Coronary artery (tissue), 2 donors: ENCODE measurements at regions not wholly inside any gene's neighbourhood (a gene's known extent, or its start where the extent isn't known, plus 50 kb on each side); places are given as distances from the start of the nearest gene placed in this dataset.

Experiments
- DNase-seq: peaks from one replicate; pipeline ENCODE4 v3.0.0-alpha.2; 2017; ENCODE audit warnings: low spot score
- H3K27ac ChIP-seq, 2 donors: fragments of 200-600 bp; sonication (generic); one replicate each; pipeline ENCODE4 v1.5.1; 2016 to 2019
- H3K4me3 ChIP-seq: fragments of 200-600 bp; sonication (generic); 2 replicates; pipeline ENCODE4 v1.5.1; 2016; ENCODE audit warnings: mild to moderate bottlenecking, moderate library complexity
- TF ChIP-seq, protein P1 (sequence below): fragments of 200-600 bp; sonication (generic); IDR thresholded peaks from one replicate; pipeline ENCODE4 v1.5.1; 2019; ENCODE audit warnings: antibody characterized with exemption

DNA sequence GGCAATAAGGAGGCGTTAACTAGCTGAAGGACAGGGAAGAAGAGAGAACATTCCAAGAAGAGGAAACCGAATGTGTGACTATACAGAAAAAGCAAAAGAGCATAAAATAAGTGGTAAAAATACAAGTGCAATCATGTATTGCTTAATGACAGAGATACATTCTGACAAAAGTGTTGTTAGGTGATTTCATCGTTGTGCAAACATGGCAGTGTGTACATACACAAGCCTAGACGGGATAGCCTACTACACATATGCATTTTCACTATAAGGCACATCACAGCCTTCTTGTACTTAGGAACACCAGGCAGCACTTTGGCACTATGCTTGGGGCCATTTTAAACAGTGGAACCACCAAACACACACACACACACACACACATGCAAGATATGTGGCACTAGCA, 299.3 kb downstream of the BCAT1 start:
- Histone ChIP-seq H3K4me3 (no peak overlapping the region), H3K27ac (no peak overlapping the region)
- no peak for DNase-seq
- TF ChIP-seq, protein P1, sequence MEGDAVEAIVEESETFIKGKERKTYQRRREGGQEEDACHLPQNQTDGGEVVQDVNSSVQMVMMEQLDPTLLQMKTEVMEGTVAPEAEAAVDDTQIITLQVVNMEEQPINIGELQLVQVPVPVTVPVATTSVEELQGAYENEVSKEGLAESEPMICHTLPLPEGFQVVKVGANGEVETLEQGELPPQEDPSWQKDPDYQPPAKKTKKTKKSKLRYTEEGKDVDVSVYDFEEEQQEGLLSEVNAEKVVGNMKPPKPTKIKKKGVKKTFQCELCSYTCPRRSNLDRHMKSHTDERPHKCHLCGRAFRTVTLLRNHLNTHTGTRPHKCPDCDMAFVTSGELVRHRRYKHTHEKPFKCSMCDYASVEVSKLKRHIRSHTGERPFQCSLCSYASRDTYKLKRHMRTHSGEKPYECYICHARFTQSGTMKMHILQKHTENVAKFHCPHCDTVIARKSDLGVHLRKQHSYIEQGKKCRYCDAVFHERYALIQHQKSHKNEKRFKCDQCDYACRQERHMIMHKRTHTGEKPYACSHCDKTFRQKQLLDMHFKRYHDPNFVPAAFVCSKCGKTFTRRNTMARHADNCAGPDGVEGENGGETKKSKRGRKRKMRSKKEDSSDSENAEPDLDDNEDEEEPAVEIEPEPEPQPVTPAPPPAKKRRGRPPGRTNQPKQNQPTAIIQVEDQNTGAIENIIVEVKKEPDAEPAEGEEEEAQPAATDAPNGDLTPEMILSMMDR: no peak

DNA sequence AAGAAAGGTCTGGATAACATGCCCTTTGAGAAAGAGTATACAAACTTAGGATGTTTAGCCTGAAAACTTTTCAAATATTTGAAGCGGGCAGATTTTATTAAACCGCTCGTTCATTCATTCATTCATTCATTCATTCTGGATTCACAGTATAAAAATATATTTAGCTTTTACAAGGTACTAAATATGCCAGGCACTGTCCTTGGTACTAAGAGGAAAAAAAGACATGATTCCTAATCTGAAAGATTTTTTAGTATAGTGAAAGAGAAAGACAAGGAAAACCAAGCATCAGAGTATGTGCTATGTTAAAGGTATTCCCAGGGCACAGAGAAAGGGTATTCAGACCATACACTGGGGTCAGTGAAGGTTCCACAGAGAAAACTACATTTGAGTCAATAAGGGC, 299.7 kb downstream of the BCAT1 start:
- H3K27ac ChIP-seq: no peak overlapping the region
- TF ChIP-seq, protein P1: no peak
- no peak for DNase-seq
- no peak overlapping the region for H3K4me3 ChIP-seq

DNA sequence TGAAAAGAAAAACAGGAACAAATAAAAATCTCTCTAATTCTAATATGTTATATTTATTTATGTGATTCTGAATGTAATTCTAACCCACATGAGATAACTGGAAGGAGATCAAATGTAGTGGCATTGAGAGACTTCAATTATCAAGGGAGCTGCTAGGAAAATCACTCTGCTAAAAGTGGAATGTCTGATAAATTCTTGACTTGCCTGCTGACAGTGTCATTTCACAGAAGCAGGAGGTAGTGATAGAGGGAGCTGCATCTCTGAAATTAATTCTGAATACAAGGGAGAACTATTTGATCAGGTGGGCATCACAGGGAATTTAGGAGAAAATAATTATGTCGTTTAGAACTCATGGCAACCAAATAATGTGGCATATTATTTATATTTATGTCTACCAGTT, 303.6 kb downstream of the BCAT1 start:
- no peak overlapping the region for H3K27ac ChIP-seq
- DNase-seq: no peak
- no peak overlapping the region for H3K4me3 ChIP-seq
- TF ChIP-seq, protein P1: no peak

DNA sequence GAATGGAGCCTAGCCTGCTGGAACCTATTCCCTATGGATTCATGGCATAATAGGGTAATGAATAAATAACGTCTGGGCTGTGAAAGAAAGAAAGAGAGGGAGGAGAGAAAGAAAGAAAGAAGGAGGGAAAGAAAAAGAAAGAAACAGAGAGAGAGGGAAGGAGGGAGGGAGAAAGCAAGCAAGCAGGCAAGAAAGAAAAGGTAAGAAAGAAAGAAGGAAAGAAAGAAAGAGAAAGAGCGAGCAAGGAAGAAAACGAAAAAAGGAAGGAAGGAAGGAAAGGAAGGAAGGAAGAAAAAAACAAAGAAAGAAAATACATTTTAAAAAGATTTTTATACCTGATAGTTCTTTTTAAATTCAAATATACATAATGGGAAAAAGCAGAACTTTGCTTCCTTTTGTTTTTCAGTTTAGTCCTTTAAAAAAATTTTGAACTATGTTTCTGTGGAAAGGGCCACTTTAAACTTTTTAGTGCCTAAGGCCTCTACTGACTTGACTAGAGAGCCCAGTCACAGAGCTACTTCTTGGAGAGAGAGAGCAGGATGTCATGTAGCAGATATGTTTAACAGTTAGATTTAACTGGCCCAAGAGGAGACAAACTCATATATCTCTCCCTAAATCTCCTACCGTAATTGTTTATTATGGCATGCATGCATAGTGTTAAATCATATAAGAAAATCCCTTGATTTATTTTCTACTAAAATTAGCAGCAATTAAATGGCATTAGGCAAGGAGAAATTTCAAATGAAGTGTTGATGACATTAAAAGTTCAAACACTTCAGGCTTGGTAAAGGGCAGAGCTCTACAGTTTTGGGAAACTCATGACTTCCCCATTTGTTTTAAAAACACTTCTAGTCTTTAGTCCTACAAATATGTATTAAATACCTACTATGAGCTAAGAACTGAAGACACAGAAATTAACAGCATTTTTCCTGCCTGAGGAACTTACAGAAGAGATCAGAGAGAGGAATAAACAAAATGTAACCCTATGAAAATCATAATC, 305.5 kb downstream of the BCAT1 start:
- Histone ChIP-seq H3K27ac (no peak overlapping the region), H3K4me3 (no peak overlapping the region)
- TF ChIP-seq, protein P1: no peak
- no peak for DNase-seq

DNA sequence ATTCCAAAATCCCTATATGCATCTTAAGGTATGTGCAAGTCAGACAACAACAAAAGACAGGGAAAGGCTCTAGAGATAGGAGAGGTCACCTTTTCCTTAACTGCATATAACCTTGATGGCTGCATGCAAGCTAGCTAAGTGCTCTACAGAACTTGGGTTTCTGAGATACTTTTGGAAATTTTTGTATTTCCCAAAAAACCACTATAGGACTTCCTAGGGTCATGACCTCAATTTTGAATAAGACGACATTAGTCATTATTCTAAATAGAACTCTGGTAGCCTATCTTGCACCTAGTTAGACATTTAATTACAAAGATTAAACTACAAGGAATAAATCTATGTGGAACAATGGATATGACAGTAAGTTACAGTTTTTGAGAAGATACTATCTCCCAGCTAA, 309.3 kb downstream of the BCAT1 start:
- Histone ChIP-seq H3K4me3 (no peak overlapping the region), H3K27ac (no peak overlapping the region)
- TF ChIP-seq, protein P1: no peak
- DNase-seq: no peak

DNA sequence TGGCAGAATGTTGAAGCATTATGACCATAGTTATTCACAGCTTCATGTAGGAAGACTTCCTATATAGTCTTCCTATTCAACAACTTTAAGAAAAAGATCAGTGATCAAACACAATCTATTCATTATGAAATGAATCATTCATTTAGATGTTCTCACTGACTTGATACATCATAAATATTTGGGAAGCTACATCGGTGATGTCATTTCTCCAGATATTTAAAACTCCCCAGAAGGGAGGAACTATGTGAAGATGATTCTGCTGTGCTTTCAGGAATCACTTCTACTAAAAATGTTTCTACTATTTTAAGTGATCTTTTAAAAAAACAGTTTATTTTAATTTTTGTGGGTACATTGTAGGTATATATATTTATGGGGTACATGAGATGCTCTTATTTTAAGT, 316.4 kb downstream of the BCAT1 start:
- no peak overlapping the region for H3K4me3 ChIP-seq
- TF ChIP-seq, protein P1: no peak
- no peak overlapping the region for H3K27ac ChIP-seq
- no peak for DNase-seq
